ENCODE measurements at regions not wholly inside any gene's neighbourhood (a gene's known extent, or its start where the extent isn't known, plus 50 kb on each side); places are given as distances from the start of the nearest gene placed in this dataset.

- peaks cover 0 to 3% (median 2%) of the 10 kb centered on the region in 7 donors for H3K9me3 Mint-ChIP-seq
- H3K4me3 Mint-ChIP-seq, result no peak overlapping the region
- peaks cover 2 to 3% of the 10 kb centered on the region in 2 experiments for H3K9me3 ChIP-seq (ENCODE audit: control insufficient read depth in 2 of 2, low read length in 2 of 2)
- ATAC-seq (ENCODE audit: low read depth in 2 of 2) (no peak), DNase-seq (no peak)
- no peak overlapping the region for H3K4me3 ChIP-seq (ENCODE audit: low read depth, low read length)
- H3K4me1 Mint-ChIP-seq, result peaks cover 0 to 4% (median 2%) of the 10 kb centered on the region in 4 donors
- no peak overlapping the region for H3K27ac Mint-ChIP-seq
- no peaks in the 10 kb centered on the region for H3K4me1 ChIP-seq (ENCODE audit: control insufficient read depth, insufficient read depth, low read length, poor library complexity, severe bottlenecking)
- no peak overlapping the region for H3K27ac ChIP-seq (ENCODE audit: insufficient read depth, low read length, poor library complexity, severe bottlenecking)
- H3K27me3 Mint-ChIP-seq, result peaks cover 5% of the 10 kb centered on the region
- H3K36me3 Mint-ChIP-seq, result no peaks in the 10 kb centered on the region
- no peaks in the 10 kb centered on the region for H3K36me3 ChIP-seq (ENCODE audit: control insufficient read depth, insufficient read depth, low read length)
- no peaks in the 10 kb centered on the region for H3K27me3 ChIP-seq (ENCODE audit: control insufficient read depth, insufficient read depth, low read length)
These were observed 147.0 kb downstream of the RPAP3 start for GRCh38 chr12:47558625-47559345.

GRCh38 chr12:47557386-47557785 lies 148.4 kb downstream of the RPAP3 start:
- Mint-ChIP-seq H3K9me3 (peaks cover 0 to 12% (median 8%) of the 10 kb centered on the region in 7 donors), H3K27me3 (peaks cover 5% of the 10 kb centered on the region), H3K4me3 (no peak overlapping the region), H3K27ac (no peak overlapping the region), H3K4me1 (peaks cover 0 to 4% (median 2%) of the 10 kb centered on the region in 4 donors), H3K36me3 (no peaks in the 10 kb centered on the region)
- Histone ChIP-seq H3K9me3 (ENCODE audit: control insufficient read depth in 2 of 2, low read length in 2 of 2) (peaks cover 7 to 14% of the 10 kb centered on the region in 2 experiments), H3K27ac (ENCODE audit: insufficient read depth, low read length, poor library complexity, severe bottlenecking) (no peak overlapping the region), H3K27me3 (ENCODE audit: control insufficient read depth, insufficient read depth, low read length) (no peaks in the 10 kb centered on the region), H3K36me3 (ENCODE audit: control insufficient read depth, insufficient read depth, low read length) (no peaks in the 10 kb centered on the region), H3K4me1 (ENCODE audit: control insufficient read depth, insufficient read depth, low read length, poor library complexity, severe bottlenecking) (no peaks in the 10 kb centered on the region), H3K4me3 (ENCODE audit: low read depth, low read length) (no peak overlapping the region)
- ATAC-seq (ENCODE audit: low read depth in 2 of 2) (no peak), DNase-seq (no peak)

- Histone ChIP-seq H3K9me3 (ENCODE audit: control insufficient read depth in 2 of 2, low read length in 2 of 2) (peaks cover 7 to 14% of the 10 kb centered on the region in 2 experiments), H3K4me3 (ENCODE audit: low read depth, low read length) (no peak overlapping the region), H3K4me1 (ENCODE audit: control insufficient read depth, insufficient read depth, low read length, poor library complexity, severe bottlenecking) (no peaks in the 10 kb centered on the region), H3K27me3 (ENCODE audit: control insufficient read depth, insufficient read depth, low read length) (no peaks in the 10 kb centered on the region), H3K36me3 (ENCODE audit: control insufficient read depth, insufficient read depth, low read length) (no peaks in the 10 kb centered on the region), H3K27ac (ENCODE audit: insufficient read depth, low read length, poor library complexity, severe bottlenecking) (no peak overlapping the region)
- Mint-ChIP-seq H3K4me3 (no peak overlapping the region), H3K27me3 (peaks cover 5% of the 10 kb centered on the region), H3K9me3 (peaks cover 0 to 12% (median 8%) of the 10 kb centered on the region in 7 donors), H3K36me3 (no peaks in the 10 kb centered on the region), H3K4me1 (peaks cover 0 to 4% (median 2%) of the 10 kb centered on the region in 4 donors), H3K27ac (no peak overlapping the region)
- DNase-seq (no peak), ATAC-seq (ENCODE audit: low read depth in 2 of 2) (no peak)
These were observed 149.4 kb downstream of the RPAP3 start for GRCh38 chr12:47556261-47557030.

DNA sequence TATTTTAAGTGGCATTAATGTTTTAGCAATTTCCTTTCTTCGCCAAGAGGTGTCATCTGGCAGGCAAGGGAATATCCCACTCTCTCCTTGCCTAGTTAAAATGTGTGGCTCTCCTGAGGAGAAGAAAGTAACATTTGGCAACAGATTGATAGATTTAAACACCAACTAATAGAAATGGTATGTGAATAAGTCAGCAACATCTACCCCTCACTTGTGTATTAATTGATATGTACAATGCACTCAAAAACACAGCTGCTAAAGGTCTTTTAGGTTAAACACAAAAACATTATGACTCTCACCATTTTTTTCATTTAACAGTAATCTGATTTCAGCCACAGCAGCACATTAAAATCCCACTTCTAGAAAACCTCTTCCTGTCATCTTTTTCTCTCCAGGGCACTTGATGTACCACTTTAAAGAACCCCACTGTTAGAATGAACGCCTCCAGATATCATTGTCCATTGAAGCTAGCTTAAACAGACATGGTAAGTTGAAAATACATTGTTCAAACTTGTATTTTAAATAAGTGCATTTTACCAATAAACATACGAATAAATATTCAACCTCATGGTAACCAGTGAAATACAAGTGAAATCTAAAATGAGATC lies 151.7 kb downstream of the RPAP3 start:
- Mint-ChIP-seq H3K4me1 (peaks cover 0 to 4% (median 2%) of the 10 kb centered on the region in 4 donors), H3K27ac (no peak overlapping the region), H3K27me3 (peaks cover 5% of the 10 kb centered on the region), H3K9me3 (peaks cover 0 to 15% (median 9%) of the 10 kb centered on the region in 7 donors), H3K4me3 (no peak overlapping the region), H3K36me3 (no peaks in the 10 kb centered on the region)
- Histone ChIP-seq H3K9me3 (ENCODE audit: control insufficient read depth in 2 of 2, low read length in 2 of 2) (peaks cover 7 to 14% of the 10 kb centered on the region in 2 experiments), H3K36me3 (ENCODE audit: control insufficient read depth, insufficient read depth, low read length) (no peaks in the 10 kb centered on the region), H3K27me3 (ENCODE audit: control insufficient read depth, insufficient read depth, low read length) (no peaks in the 10 kb centered on the region), H3K27ac (ENCODE audit: insufficient read depth, low read length, poor library complexity, severe bottlenecking) (no peak overlapping the region), H3K4me1 (ENCODE audit: control insufficient read depth, insufficient read depth, low read length, poor library complexity, severe bottlenecking) (no peaks in the 10 kb centered on the region), H3K4me3 (ENCODE audit: low read depth, low read length) (no peak overlapping the region)
- ATAC-seq (ENCODE audit: low read depth in 2 of 2), result no peak
- no peak for DNase-seq

DNA sequence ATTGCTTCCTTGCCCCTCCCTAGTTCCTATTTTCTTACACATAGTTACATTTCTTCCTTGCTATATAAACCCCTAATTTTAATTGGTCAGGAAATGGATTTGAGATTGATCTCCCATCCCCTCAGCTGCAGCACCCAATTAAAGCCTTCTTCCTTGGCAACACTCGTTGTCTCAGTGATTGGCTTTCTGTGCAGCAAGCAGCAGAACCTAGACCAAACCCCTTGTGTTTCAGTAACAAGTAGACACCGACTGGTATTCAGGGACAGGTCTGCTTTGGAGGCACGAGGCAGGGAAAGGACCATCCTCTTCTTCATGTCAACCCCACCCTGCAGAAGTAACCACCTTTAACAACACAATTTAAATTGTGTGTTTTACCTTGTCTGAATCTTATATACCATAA lies 152.6 kb downstream of the RPAP3 start:
- Mint-ChIP-seq H3K4me3 (no peak overlapping the region), H3K27me3 (peaks cover 5% of the 10 kb centered on the region), H3K36me3 (no peaks in the 10 kb centered on the region), H3K27ac (no peak overlapping the region), H3K9me3 (peaks cover 0 to 15% (median 10%) of the 10 kb centered on the region in 7 donors), H3K4me1 (peaks cover 0 to 4% (median 2%) of the 10 kb centered on the region in 4 donors)
- ATAC-seq (ENCODE audit: low read depth in 2 of 2), result no peak
- H3K9me3 ChIP-seq (ENCODE audit: control insufficient read depth in 2 of 2, low read length in 2 of 2), result peaks cover 7 to 14% of the 10 kb centered on the region in 2 experiments
- no peak overlapping the region for H3K27ac ChIP-seq (ENCODE audit: insufficient read depth, low read length, poor library complexity, severe bottlenecking)
- no peak for DNase-seq
- H3K4me3 ChIP-seq (ENCODE audit: low read depth, low read length), result no peak overlapping the region
- no peaks in the 10 kb centered on the region for H3K36me3 ChIP-seq (ENCODE audit: control insufficient read depth, insufficient read depth, low read length)
- H3K27me3 ChIP-seq (ENCODE audit: control insufficient read depth, insufficient read depth, low read length), result no peaks in the 10 kb centered on the region
- H3K4me1 ChIP-seq (ENCODE audit: control insufficient read depth, insufficient read depth, low read length, poor library complexity, severe bottlenecking), result no peaks in the 10 kb centered on the region

- no peaks in the 10 kb centered on the region for H3K4me1 ChIP-seq (ENCODE audit: control insufficient read depth, insufficient read depth, low read length, poor library complexity, severe bottlenecking)
- H3K36me3 ChIP-seq (ENCODE audit: control insufficient read depth, insufficient read depth, low read length), result no peaks in the 10 kb centered on the region
- no peak for DNase-seq
- Mint-ChIP-seq H3K36me3 (no peaks in the 10 kb centered on the region), H3K4me1 (peaks cover 0 to 4% (median 2%) of the 10 kb centered on the region in 4 donors), H3K4me3 (no peak overlapping the region), H3K27me3 (peaks cover 5% of the 10 kb centered on the region), H3K9me3 (peaks cover 0 to 15% (median 10%) of the 10 kb centered on the region in 7 donors), H3K27ac (no peak overlapping the region)
- peaks cover 7 to 14% of the 10 kb centered on the region in 2 experiments for H3K9me3 ChIP-seq (ENCODE audit: control insufficient read depth in 2 of 2, low read length in 2 of 2)
- no peak for ATAC-seq (ENCODE audit: low read depth in 2 of 2)
- H3K27ac ChIP-seq (ENCODE audit: insufficient read depth, low read length, poor library complexity, severe bottlenecking), result no peak overlapping the region
- H3K4me3 ChIP-seq (ENCODE audit: low read depth, low read length), result no peak overlapping the region
- no peaks in the 10 kb centered on the region for H3K27me3 ChIP-seq (ENCODE audit: control insufficient read depth, insufficient read depth, low read length)
These were observed 154.4 kb downstream of the RPAP3 start for GRCh38 chr12:47551426-47551851.

DNA sequence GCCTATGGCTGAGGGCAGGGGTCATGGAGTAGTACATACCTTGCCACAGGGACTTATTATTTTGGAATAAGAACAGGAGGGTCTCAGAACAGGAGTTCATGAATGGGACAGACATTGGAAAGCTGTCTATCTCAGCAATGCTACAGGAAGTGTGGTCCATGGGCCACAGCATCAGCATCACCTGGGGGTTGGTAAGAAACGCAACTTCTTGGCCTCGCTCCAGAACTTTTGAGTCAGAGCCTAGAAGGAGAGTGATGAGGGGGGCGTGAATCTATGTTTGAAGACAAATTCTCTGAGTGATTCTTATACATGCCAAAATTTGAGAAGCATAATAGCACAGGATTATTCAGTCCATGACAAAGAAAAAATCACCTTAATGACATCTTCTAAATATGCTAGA lies 156.6 kb downstream of the RPAP3 start:
- Mint-ChIP-seq H3K27ac (no peak overlapping the region), H3K9me3 (peaks cover 0 to 15% (median 8%) of the 10 kb centered on the region in 7 donors), H3K27me3 (peaks cover 2% of the 10 kb centered on the region), H3K36me3 (no peaks in the 10 kb centered on the region), H3K4me1 (peaks cover 0 to 2% (median 1%) of the 10 kb centered on the region in 4 donors), H3K4me3 (no peak overlapping the region)
- Histone ChIP-seq H3K9me3 (ENCODE audit: control insufficient read depth in 2 of 2, low read length in 2 of 2) (peaks cover 7 to 14% of the 10 kb centered on the region in 2 experiments), H3K27ac (ENCODE audit: insufficient read depth, low read length, poor library complexity, severe bottlenecking) (no peak overlapping the region), H3K36me3 (ENCODE audit: control insufficient read depth, insufficient read depth, low read length) (no peaks in the 10 kb centered on the region), H3K27me3 (ENCODE audit: control insufficient read depth, insufficient read depth, low read length) (no peaks in the 10 kb centered on the region), H3K4me3 (ENCODE audit: low read depth, low read length) (no peak overlapping the region), H3K4me1 (ENCODE audit: control insufficient read depth, insufficient read depth, low read length, poor library complexity, severe bottlenecking) (no peaks in the 10 kb centered on the region)
- DNase-seq (no peak), ATAC-seq (ENCODE audit: low read depth in 2 of 2) (no peak)
